CD4-positive, alpha-beta T cell (primary cell): ENCODE measurements at regions not wholly inside any gene's neighbourhood (a gene's known extent, or its start where the extent isn't known, plus 50 kb on each side); places are given as distances from the start of the nearest gene placed in this dataset.
"Not testable (repeated sequence)": the region's sequence is repeated elsewhere in the genome, so short reads cannot be mapped to it uniquely, and the experiment has no call there.

Experiments used
- ATAC-seq: fragments of 200-7000 bp; cut with Tn5 transposase; one replicate; pipeline ENCODE4 v1.10.0; 2022; ENCODE audit warnings: mild to moderate bottlenecking; ENCODE audit not compliant: poor library complexity
- CTCF ChIA-PET: fragments of 350-600 bp; sonication (Branson Sonifier 250); formaldehyde crosslinking; loops from one replicate; lab custom pipeline; 2021; ENCODE audit warnings: antibody characterized with exemption, inconsistent platforms; lab: Charles Lee
- POLR2A ChIA-PET: fragments of 350-600 bp; sonication (Branson Sonifier 250); formaldehyde crosslinking; loops from one replicate; lab custom pipeline; 2021; ENCODE audit warnings: antibody characterized with exemption, inconsistent platforms; lab: Charles Lee
- DNase-seq, 14 experiments: peaks; one replicate each; pipeline ENCODE4 v3.0.0-alpha.2; 2013 to 2020; ENCODE audit warnings: mixed read lengths in 2 of 14
- H3K27ac ChIP-seq, 2 donors: one replicate each; pipeline versions ENCODE4 v1.5.1 to v1.7.0; 2013; ENCODE audit warnings: low read length in 2 of 2, low read depth in 1 of 2, mild to moderate bottlenecking in 1 of 2
- H3K27me3 ChIP-seq, 2 experiments: 1 replicate in 1 of 2; 2 replicates in 1 of 2; pipeline versions ENCODE4 v1.6.1 to v1.7.0; 2013; ENCODE audit warnings: low read length in 2 of 2, control low read depth in 1 of 2, mild to moderate bottlenecking in 1 of 2, moderate library complexity in 1 of 2; ENCODE audit not compliant: insufficient read depth in 2 of 2, control insufficient read depth in 1 of 2
- H3K36me3 ChIP-seq: one replicate; pipeline ENCODE4 v1.6.1; 2013; ENCODE audit warnings: low read length, control low read depth; ENCODE audit not compliant: insufficient read depth
- H3K4me1 ChIP-seq: one replicate; pipeline ENCODE4 v1.6.1; 2013; ENCODE audit warnings: low read length, control low read depth; ENCODE audit not compliant: insufficient read depth
- H3K4me3 ChIP-seq: one replicate; pipeline ENCODE4 v1.5.1; 2013; ENCODE audit warnings: mild to moderate bottlenecking, low read length, moderate library complexity
- H3K9me3 ChIP-seq, 2 experiments: 1 replicate in 1 of 2; 2 replicates in 1 of 2; pipeline versions ENCODE4 v1.6.1 to v1.7.0; 2013; ENCODE audit warnings: low read length in 2 of 2, mild to moderate bottlenecking in 2 of 2, control low read depth in 1 of 2, moderate library complexity in 1 of 2; ENCODE audit not compliant: control insufficient read depth in 1 of 2, insufficient read depth in 1 of 2
- H3K27ac Mint-ChIP-seq: one replicate; pipeline ENCODE4 v1.8.0; 2020; ENCODE audit warnings: mixed read lengths
- H3K27me3 Mint-ChIP-seq: one replicate; pipeline ENCODE4 v1.8.0; 2021; ENCODE audit warnings: mixed read lengths
- H3K36me3 Mint-ChIP-seq: one replicate; pipeline ENCODE4 v1.8.0; 2021; ENCODE audit warnings: low read depth, mixed read lengths
- H3K4me1 Mint-ChIP-seq: one replicate; pipeline ENCODE4 v1.8.0; 2021; ENCODE audit warnings: low read depth, mixed read lengths
- H3K4me3 Mint-ChIP-seq: one replicate; pipeline ENCODE4 v1.8.0; 2020; ENCODE audit warnings: mild to moderate bottlenecking, mixed read lengths
- H3K9me3 Mint-ChIP-seq: one replicate; pipeline ENCODE4 v1.8.0; 2020; ENCODE audit warnings: mixed read lengths
- intact Hi-C, 2 experiments: fragments of 100-400 bp; cut with DNase I in 1 of 2; cut with micrococcal nuclease in 1 of 2; formaldehyde crosslinking; loops; one replicate each; pipeline versions ENCODE4 v1.15.1 to v1.9.0; 2023 to 2025; cut with DNase I, micrococcal nuclease
- TF ChIP-seq, protein P1 (sequence below): fragments of 200-600 bp; IDR thresholded peaks from one replicate; pipeline ENCODE4 v1.8.0; 2022; ENCODE audit warnings: antibody characterized with exemption, mild to moderate bottlenecking

- POLR2A ChIA-PET = no interaction called here
- Mint-ChIP-seq H3K4me3 (no peak overlapping the region), H3K36me3 (no peaks in the 10 kb centered on the region), H3K27me3 (no peaks in the 10 kb centered on the region), H3K27ac (no peak overlapping the region), H3K4me1 (no peaks in the 10 kb centered on the region), H3K9me3 (peaks cover under 1% of the 10 kb centered on the region)
- peaks cover 0 to 5% of the 10 kb centered on the region in 2 experiments for H3K9me3 ChIP-seq
- TF ChIP-seq, protein P1, sequence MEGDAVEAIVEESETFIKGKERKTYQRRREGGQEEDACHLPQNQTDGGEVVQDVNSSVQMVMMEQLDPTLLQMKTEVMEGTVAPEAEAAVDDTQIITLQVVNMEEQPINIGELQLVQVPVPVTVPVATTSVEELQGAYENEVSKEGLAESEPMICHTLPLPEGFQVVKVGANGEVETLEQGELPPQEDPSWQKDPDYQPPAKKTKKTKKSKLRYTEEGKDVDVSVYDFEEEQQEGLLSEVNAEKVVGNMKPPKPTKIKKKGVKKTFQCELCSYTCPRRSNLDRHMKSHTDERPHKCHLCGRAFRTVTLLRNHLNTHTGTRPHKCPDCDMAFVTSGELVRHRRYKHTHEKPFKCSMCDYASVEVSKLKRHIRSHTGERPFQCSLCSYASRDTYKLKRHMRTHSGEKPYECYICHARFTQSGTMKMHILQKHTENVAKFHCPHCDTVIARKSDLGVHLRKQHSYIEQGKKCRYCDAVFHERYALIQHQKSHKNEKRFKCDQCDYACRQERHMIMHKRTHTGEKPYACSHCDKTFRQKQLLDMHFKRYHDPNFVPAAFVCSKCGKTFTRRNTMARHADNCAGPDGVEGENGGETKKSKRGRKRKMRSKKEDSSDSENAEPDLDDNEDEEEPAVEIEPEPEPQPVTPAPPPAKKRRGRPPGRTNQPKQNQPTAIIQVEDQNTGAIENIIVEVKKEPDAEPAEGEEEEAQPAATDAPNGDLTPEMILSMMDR = no peak
- CTCF ChIA-PET = no interaction called here
- no peaks in the 10 kb centered on the region for H3K27me3 ChIP-seq
- no peak overlapping the region for H3K27ac ChIP-seq
- no peak overlapping the region for H3K4me3 ChIP-seq
- DNase-seq (no peak), ATAC-seq (no peak)
- no peaks in the 10 kb centered on the region for H3K4me1 ChIP-seq
- intact Hi-C loops = no loop called here
- no peaks in the 10 kb centered on the region for H3K36me3 ChIP-seq
These were observed 315.6 kb downstream of the CETN3 start for GRCh38 chr5:90093751-90094485.

- Mint-ChIP-seq H3K36me3 (no peaks in the 10 kb centered on the region), H3K27me3 (no peaks in the 10 kb centered on the region), H3K9me3 (peaks cover 2% of the 10 kb centered on the region), H3K4me3 (no peak overlapping the region), H3K27ac (no peak overlapping the region), H3K4me1 (no peaks in the 10 kb centered on the region)
- intact Hi-C loops = no loop called here
- DNase-seq (no peak), ATAC-seq (no peak)
- POLR2A ChIA-PET = no interaction called here
- TF ChIP-seq, protein P1 = no peak
- no peaks in the 10 kb centered on the region for H3K4me1 ChIP-seq
- peaks cover 0 to 5% of the 10 kb centered on the region in 2 experiments for H3K9me3 ChIP-seq
- no peaks in the 10 kb centered on the region for H3K27me3 ChIP-seq
- no peaks in the 10 kb centered on the region for H3K36me3 ChIP-seq
- H3K27ac ChIP-seq = no peak overlapping the region
- CTCF ChIA-PET = no interaction called here
- no peak overlapping the region for H3K4me3 ChIP-seq
These were observed 316.8 kb downstream of the CETN3 start for GRCh38 chr5:90092734-90093133.

GRCh38 chr5:90084342-90084741 is 325.2 kb downstream of the CETN3 start:
- Mint-ChIP-seq H3K36me3 (no peaks in the 10 kb centered on the region), H3K9me3 (peaks cover 10% of the 10 kb centered on the region), H3K27me3 (no peaks in the 10 kb centered on the region), H3K4me1 (no peaks in the 10 kb centered on the region), H3K4me3 (no peak overlapping the region), H3K27ac (no peak overlapping the region)
- ATAC-seq = no peak
- ChIA-PET CTCF (no interaction called here), POLR2A (no interaction called here)
- Histone ChIP-seq H3K9me3 (peaks cover 0 to 8% of the 10 kb centered on the region in 2 experiments), H3K27ac (no peak overlapping the region), H3K36me3 (no peaks in the 10 kb centered on the region), H3K4me3 (no peak overlapping the region), H3K4me1 (no peaks in the 10 kb centered on the region), H3K27me3 (no peaks in the 10 kb centered on the region)
- intact Hi-C loops = no loop called here
- TF ChIP-seq, protein P1 = no peak
- DNase-seq = no peak

GRCh38 chr5:90073026-90073570 is 336.5 kb downstream of the CETN3 start:
- H3K9me3 Mint-ChIP-seq = not testable (repeated sequence)

More at GRCh38 chr5:90073026-90073570, 336.5 kb downstream of the CETN3 start:
- H3K4me1 Mint-ChIP-seq, CTCF ChIA-PET, H3K36me3 Mint-ChIP-seq, H3K27me3 ChIP-seq, H3K4me3 ChIP-seq, H3K27ac ChIP-seq, DNase-seq, H3K36me3 ChIP-seq, H3K27ac Mint-ChIP-seq, H3K27me3 Mint-ChIP-seq, H3K4me1 ChIP-seq, POLR2A ChIA-PET, intact Hi-C loops, H3K4me3 Mint-ChIP-seq, H3K9me3 ChIP-seq, ATAC-seq: not testable (repeated sequence)
